ENCODE measurements at regions not wholly inside any gene's neighbourhood (a gene's known extent, or its start where the extent isn't known, plus 50 kb on each side); places are given as distances from the start of the nearest gene placed in this dataset.

DNA sequence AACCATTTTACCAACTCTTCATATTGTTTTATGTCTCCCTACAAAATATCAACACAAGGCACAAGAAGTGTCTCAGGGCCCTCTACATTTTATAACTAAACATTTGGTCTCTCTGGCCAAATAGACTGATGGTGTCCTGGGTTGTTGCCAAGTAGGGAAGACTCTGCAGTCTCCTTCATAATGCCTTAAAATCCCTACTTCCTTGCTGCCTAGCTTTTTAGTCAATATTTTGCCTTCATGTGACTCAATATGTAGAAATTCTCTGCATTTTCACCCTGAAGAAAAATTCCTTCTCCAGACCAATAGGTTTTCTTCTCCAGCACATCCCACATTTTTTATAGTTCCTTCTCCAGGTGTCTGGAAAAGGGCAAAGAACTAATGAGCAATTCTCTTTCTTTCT is 72.6 kb upstream of the IPO9 start:
- Histone ChIP-seq H3K27me3 (ENCODE audit: insufficient read depth, low read depth, low read length) (no peaks in the 10 kb centered on the region), H3K4me3 (ENCODE audit: low read length) (no peak overlapping the region), H3K36me3 (ENCODE audit: insufficient read depth, low read length) (no peaks in the 10 kb centered on the region), H3K4me2 (ENCODE audit: low read length) (no peak overlapping the region), H3K79me2 (replicated peaks; ENCODE audit: insufficient read depth, low read length) (peaks cover 98% of the 10 kb centered on the region), H2AFZ (ENCODE audit: low read depth, low read length) (no peak overlapping the region), H3K9ac (ENCODE audit: low read length) (no peak overlapping the region), H3K9me2 (ENCODE audit: insufficient read depth, low read length) (no peaks in the 10 kb centered on the region), H3F3A (ENCODE audit: insufficient read depth, low read length, poor library complexity, severe bottlenecking) (no peaks in the 10 kb centered on the region), H3K9me3 (ENCODE audit: low read length) (no peaks in the 10 kb centered on the region), H3K27ac (ENCODE audit: low read length) (no peak overlapping the region), H4K20me1 (ENCODE audit: insufficient read depth) (peaks cover 26% of the 10 kb centered on the region)
- TF ChIP-seq POLR2AphosphoS5 (IDR thresholded peaks at IDR 0.05) (no peak), SMC3 (conservative IDR thresholded peaks at IDR 0.05; ENCODE audit: poor library complexity) (no peak), EZH2 (IDR thresholded peaks at IDR 0.05; ENCODE audit: borderline replicate concordance, insufficient read depth, low read length, poor library complexity, severe bottlenecking) (no peak), TAF1 (IDR thresholded peaks at IDR 0.05; ENCODE audit: low read depth) (no peak), MXI1 (conservative IDR thresholded peaks at IDR 0.05; ENCODE audit: poor library complexity, severe bottlenecking) (no peak), RAD21 (conservative IDR thresholded peaks at IDR 0.05) (no peak), EP300 (conservative IDR thresholded peaks at IDR 0.05; ENCODE audit: poor library complexity, severe bottlenecking) (no peak)
- TF ChIP-seq, protein P1, sequence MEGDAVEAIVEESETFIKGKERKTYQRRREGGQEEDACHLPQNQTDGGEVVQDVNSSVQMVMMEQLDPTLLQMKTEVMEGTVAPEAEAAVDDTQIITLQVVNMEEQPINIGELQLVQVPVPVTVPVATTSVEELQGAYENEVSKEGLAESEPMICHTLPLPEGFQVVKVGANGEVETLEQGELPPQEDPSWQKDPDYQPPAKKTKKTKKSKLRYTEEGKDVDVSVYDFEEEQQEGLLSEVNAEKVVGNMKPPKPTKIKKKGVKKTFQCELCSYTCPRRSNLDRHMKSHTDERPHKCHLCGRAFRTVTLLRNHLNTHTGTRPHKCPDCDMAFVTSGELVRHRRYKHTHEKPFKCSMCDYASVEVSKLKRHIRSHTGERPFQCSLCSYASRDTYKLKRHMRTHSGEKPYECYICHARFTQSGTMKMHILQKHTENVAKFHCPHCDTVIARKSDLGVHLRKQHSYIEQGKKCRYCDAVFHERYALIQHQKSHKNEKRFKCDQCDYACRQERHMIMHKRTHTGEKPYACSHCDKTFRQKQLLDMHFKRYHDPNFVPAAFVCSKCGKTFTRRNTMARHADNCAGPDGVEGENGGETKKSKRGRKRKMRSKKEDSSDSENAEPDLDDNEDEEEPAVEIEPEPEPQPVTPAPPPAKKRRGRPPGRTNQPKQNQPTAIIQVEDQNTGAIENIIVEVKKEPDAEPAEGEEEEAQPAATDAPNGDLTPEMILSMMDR (IDR thresholded peaks at IDR 0.05; ENCODE audit: poor library complexity, severe bottlenecking), result no peak
- TF ChIP-seq, protein P2, sequence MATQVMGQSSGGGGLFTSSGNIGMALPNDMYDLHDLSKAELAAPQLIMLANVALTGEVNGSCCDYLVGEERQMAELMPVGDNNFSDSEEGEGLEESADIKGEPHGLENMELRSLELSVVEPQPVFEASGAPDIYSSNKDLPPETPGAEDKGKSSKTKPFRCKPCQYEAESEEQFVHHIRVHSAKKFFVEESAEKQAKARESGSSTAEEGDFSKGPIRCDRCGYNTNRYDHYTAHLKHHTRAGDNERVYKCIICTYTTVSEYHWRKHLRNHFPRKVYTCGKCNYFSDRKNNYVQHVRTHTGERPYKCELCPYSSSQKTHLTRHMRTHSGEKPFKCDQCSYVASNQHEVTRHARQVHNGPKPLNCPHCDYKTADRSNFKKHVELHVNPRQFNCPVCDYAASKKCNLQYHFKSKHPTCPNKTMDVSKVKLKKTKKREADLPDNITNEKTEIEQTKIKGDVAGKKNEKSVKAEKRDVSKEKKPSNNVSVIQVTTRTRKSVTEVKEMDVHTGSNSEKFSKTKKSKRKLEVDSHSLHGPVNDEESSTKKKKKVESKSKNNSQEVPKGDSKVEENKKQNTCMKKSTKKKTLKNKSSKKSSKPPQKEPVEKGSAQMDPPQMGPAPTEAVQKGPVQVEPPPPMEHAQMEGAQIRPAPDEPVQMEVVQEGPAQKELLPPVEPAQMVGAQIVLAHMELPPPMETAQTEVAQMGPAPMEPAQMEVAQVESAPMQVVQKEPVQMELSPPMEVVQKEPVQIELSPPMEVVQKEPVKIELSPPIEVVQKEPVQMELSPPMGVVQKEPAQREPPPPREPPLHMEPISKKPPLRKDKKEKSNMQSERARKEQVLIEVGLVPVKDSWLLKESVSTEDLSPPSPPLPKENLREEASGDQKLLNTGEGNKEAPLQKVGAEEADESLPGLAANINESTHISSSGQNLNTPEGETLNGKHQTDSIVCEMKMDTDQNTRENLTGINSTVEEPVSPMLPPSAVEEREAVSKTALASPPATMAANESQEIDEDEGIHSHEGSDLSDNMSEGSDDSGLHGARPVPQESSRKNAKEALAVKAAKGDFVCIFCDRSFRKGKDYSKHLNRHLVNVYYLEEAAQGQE (IDR thresholded peaks at IDR 0.05; ENCODE audit: borderline replicate concordance), result no peak

DNA sequence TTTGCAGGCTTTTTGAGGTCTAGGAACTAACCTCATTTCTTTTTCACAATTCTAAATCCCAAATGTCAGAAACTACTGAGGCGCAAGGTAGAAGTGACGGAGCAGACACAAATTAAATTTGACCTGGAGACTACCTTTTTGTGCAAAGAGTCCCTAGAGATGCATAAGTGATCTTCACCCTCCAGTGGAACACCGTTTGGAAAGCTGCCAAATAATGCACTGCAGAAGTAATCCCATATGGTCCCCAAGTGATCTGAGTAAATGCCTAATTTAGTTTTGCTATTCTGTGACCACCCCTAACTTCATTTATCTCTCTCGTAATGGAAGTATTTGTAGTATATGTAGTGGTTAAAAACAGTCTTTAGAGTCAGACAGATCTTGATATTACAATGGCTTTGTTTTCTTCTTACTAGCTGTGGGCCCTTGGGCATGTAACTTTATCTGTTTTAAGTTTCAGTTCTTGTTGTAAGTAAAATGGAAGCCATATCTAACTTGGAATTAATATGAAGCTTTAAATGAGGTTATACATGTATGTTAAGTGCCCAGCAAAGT is 70.4 kb upstream of the IPO9 start:
- Histone ChIP-seq H3K4me2 (ENCODE audit: low read length) (no peak overlapping the region), H3K27ac (ENCODE audit: low read length) (no peak overlapping the region), H3K9me3 (ENCODE audit: low read length) (no peaks in the 10 kb centered on the region), H3K27me3 (ENCODE audit: insufficient read depth, low read depth, low read length) (no peaks in the 10 kb centered on the region), H3F3A (ENCODE audit: insufficient read depth, low read length, poor library complexity, severe bottlenecking) (no peaks in the 10 kb centered on the region), H3K79me2 (replicated peaks; ENCODE audit: insufficient read depth, low read length) (peaks cover 98% of the 10 kb centered on the region), H3K4me3 (ENCODE audit: low read length) (no peak overlapping the region), H2AFZ (ENCODE audit: low read depth, low read length) (no peak overlapping the region), H3K9me2 (ENCODE audit: insufficient read depth, low read length) (no peaks in the 10 kb centered on the region), H3K9ac (ENCODE audit: low read length) (no peak overlapping the region), H4K20me1 (ENCODE audit: insufficient read depth) (peaks cover 23% of the 10 kb centered on the region), H3K36me3 (ENCODE audit: insufficient read depth, low read length) (no peaks in the 10 kb centered on the region)
- TF ChIP-seq, protein P1 (IDR thresholded peaks at IDR 0.05; ENCODE audit: poor library complexity, severe bottlenecking), result no peak
- TF ChIP-seq POLR2AphosphoS5 (IDR thresholded peaks at IDR 0.05) (no peak), EZH2 (IDR thresholded peaks at IDR 0.05; ENCODE audit: borderline replicate concordance, insufficient read depth, low read length, poor library complexity, severe bottlenecking) (no peak), TAF1 (IDR thresholded peaks at IDR 0.05; ENCODE audit: low read depth) (no peak), EP300 (conservative IDR thresholded peaks at IDR 0.05; ENCODE audit: poor library complexity, severe bottlenecking) (no peak), MXI1 (conservative IDR thresholded peaks at IDR 0.05; ENCODE audit: poor library complexity, severe bottlenecking) (no peak), RAD21 (conservative IDR thresholded peaks at IDR 0.05) (no peak), SMC3 (conservative IDR thresholded peaks at IDR 0.05; ENCODE audit: poor library complexity) (no peak)
- TF ChIP-seq, protein P2 (IDR thresholded peaks at IDR 0.05; ENCODE audit: borderline replicate concordance), result no peak
